H1 (cell line): ENCODE measurements at regions not wholly inside any gene's neighbourhood (a gene's known extent, or its start where the extent isn't known, plus 50 kb on each side); places are given as distances from the start of the nearest gene placed in this dataset.

Source experiments
- CTCF ChIA-PET: fragments of 300-600 bp; sonication (Branson Sonifier 250); formaldehyde crosslinking; loops from one replicate; lab custom pipeline; 2021; ENCODE audit not compliant: partially characterized antibody; lab: Charles Lee
- POLR2A ChIA-PET: fragments of 300-600 bp; sonication (Branson Sonifier 250); formaldehyde crosslinking; loops from one replicate; lab custom pipeline; 2021; ENCODE audit warnings: inconsistent platforms; ENCODE audit not compliant: partially characterized antibody; lab: Charles Lee
- DNase-seq, 2 experiments: peaks; one replicate each; pipeline versions ENCODE4 v3.0.0 to v3.0.0-alpha.2; 2010 to 2022; ENCODE audit warnings: low spot score in 2 of 2, low read depth in 1 of 2, mixed read lengths in 1 of 2
- FAIRE-seq: peaks from 2 replicates; lab custom pipeline; 2011; peaks lifted over from hg19 to GRCh38; lab: Jason Lieb, UNC
- H2AFZ ChIP-seq: 2 replicates; pipeline ENCODE4 v1.8.1; 2012; ENCODE audit warnings: low read length, inconsistent platforms
- H2AK5ac ChIP-seq: 2 replicates; pipeline ENCODE4 v1.6.1; 2013; ENCODE audit warnings: low read depth, low read length
- H2BK120ac ChIP-seq: replicated peaks from 2 replicates; pipeline ENCODE3; 2013; ENCODE audit warnings: low read depth, low read length, inconsistent platforms
- H2BK12ac ChIP-seq: 2 replicates; pipeline ENCODE4 v1.6.1; 2013; ENCODE audit warnings: low read depth, low read length
- H2BK15ac ChIP-seq: 2 replicates; pipeline ENCODE4 v1.6.1; 2013; ENCODE audit warnings: low read length
- H2BK20ac ChIP-seq: 2 replicates; pipeline ENCODE4 v1.6.1; 2013; ENCODE audit warnings: low read length
- H2BK5ac ChIP-seq: 2 replicates; pipeline ENCODE4 v1.6.1; 2013; ENCODE audit warnings: low read depth, low read length
- H3K14ac ChIP-seq: 2 replicates; pipeline ENCODE4 v1.6.1; 2013; ENCODE audit warnings: inconsistent platforms; ENCODE audit not compliant: insufficient read length
- H3K18ac ChIP-seq: 2 replicates; pipeline ENCODE4 v1.6.1; 2013; ENCODE audit warnings: low read length; ENCODE audit errors: extremely low read depth
- H3K23ac ChIP-seq: 2 replicates; pipeline ENCODE4 v1.6.1; 2013; ENCODE audit warnings: inconsistent platforms; ENCODE audit not compliant: insufficient read length
- H3K23me2 ChIP-seq: 2 replicates; pipeline ENCODE4 v1.6.1; 2013; ENCODE audit warnings: low read depth, low read length
- H3K27ac ChIP-seq: 2 replicates; pipeline ENCODE4 v1.6.1; 2011; ENCODE audit warnings: low read depth, low read length, inconsistent platforms
- H3K27me3 ChIP-seq, 4 experiments: replicated peaks in 1 of 4; 1 replicate in 1 of 4; 2 replicates in 3 of 4; pipeline versions ENCODE4 v1.6.1 to v1.8.1; 2011 to 2013; ENCODE audit warnings: low read length in 3 of 4, mild to moderate bottlenecking in 3 of 4, inconsistent platforms in 2 of 4, mixed read lengths in 2 of 4, moderate library complexity in 1 of 4; ENCODE audit not compliant: control insufficient read depth in 3 of 4, insufficient read depth in 3 of 4; ENCODE audit errors: extremely low read depth in 1 of 4
- H3K36me3 ChIP-seq, 4 experiments: 2 replicates each; pipeline versions ENCODE4 v1.6.1 to v1.8.1; 2011 to 2013; ENCODE audit warnings: mild to moderate bottlenecking in 4 of 4, low read length in 3 of 4, moderate library complexity in 2 of 4, control low read depth in 1 of 4, inconsistent platforms in 1 of 4; ENCODE audit not compliant: insufficient read depth in 4 of 4, control insufficient read depth in 2 of 4
- H3K4ac ChIP-seq: replicated peaks from 2 replicates; pipeline ENCODE3; 2013; ENCODE audit warnings: low read length, low read depth, mixed read lengths, inconsistent platforms; ENCODE audit not compliant: insufficient read length
- H3K4me1 ChIP-seq, 4 experiments: replicated peaks in 1 of 4; 1 replicate in 1 of 4; 2 replicates in 3 of 4; pipeline versions ENCODE4 v1.6.1 to v1.8.1; 2011 to 2013; ENCODE audit warnings: low read length in 3 of 4, inconsistent platforms in 2 of 4, mixed read lengths in 1 of 4; ENCODE audit not compliant: insufficient read depth in 4 of 4, control insufficient read depth in 3 of 4
- H3K4me2 ChIP-seq, 2 experiments: 2 replicates each; pipeline versions ENCODE4 v1.6.1 to v1.8.1; 2011 to 2013; ENCODE audit warnings: low read depth in 2 of 2, low read length in 2 of 2, control low read depth in 1 of 2, inconsistent platforms in 1 of 2, mild to moderate bottlenecking in 1 of 2; ENCODE audit not compliant: insufficient read depth in 1 of 2
- H3K4me3 ChIP-seq, 4 experiments: fragments of 200-600, 300-600 bp in 1 of 4; sonication (generic), shearing (Covaris generic), sonication (Bioruptor Twin) in 1 of 4; 2 replicates each; pipeline versions ENCODE4 v1.5.1 to v1.8.1; 2011 to 2016; ENCODE audit warnings: low read length in 4 of 4, low read depth in 3 of 4, control low read depth in 2 of 4, inconsistent platforms in 2 of 4, mild to moderate bottlenecking in 2 of 4, mixed read lengths in 1 of 4, moderate library complexity in 1 of 4; ENCODE audit not compliant: insufficient read depth in 2 of 4; ENCODE audit errors: extremely low read depth in 1 of 4
- H3K56ac ChIP-seq: replicated peaks from 2 replicates; pipeline ENCODE3; 2013; ENCODE audit warnings: low read depth, mild to moderate bottlenecking, mixed read lengths, low read length, inconsistent platforms; ENCODE audit not compliant: insufficient read length
- H3K79me1 ChIP-seq: 2 replicates; pipeline ENCODE4 v1.6.1; 2013; ENCODE audit warnings: low read depth, low read length, control low read depth
- H3K79me2 ChIP-seq, 2 experiments: 2 replicates each; pipeline versions ENCODE4 v1.6.1 to v1.8.1; 2012 to 2013; ENCODE audit warnings: low read length in 2 of 2, mild to moderate bottlenecking in 2 of 2, inconsistent platforms in 1 of 2; ENCODE audit not compliant: insufficient read depth in 2 of 2, control insufficient read depth in 1 of 2
- H3K9ac ChIP-seq, 4 experiments: replicated peaks in 1 of 4; 1 replicate in 1 of 4; 2 replicates in 3 of 4; pipeline versions ENCODE4 v1.6.1 to v1.8.1; 2011 to 2013; ENCODE audit warnings: low read depth in 3 of 4, low read length in 3 of 4, control low read depth in 2 of 4, mild to moderate bottlenecking in 2 of 4, moderate library complexity in 2 of 4, inconsistent platforms in 1 of 4; ENCODE audit errors: extremely low read depth in 1 of 4
- H3K9me3 ChIP-seq, 2 experiments: 2 replicates each; pipeline versions ENCODE4 v1.6.1 to v1.8.1; 2012 to 2013; ENCODE audit warnings: mild to moderate bottlenecking in 2 of 2, moderate library complexity in 2 of 2, control low read depth in 1 of 2, inconsistent platforms in 1 of 2, low read depth in 1 of 2, low read length in 1 of 2, mixed read lengths in 1 of 2; ENCODE audit not compliant: insufficient read depth in 2 of 2
- H4K20me1 ChIP-seq, 2 experiments: replicated peaks in 1 of 2; 2 replicates each; pipeline versions ENCODE3 to v1.8.1; 2011 to 2013; ENCODE audit warnings: inconsistent platforms in 2 of 2, low read length in 2 of 2, mild to moderate bottlenecking in 1 of 2; ENCODE audit not compliant: insufficient read depth in 2 of 2, control insufficient read depth in 1 of 2
- H4K5ac ChIP-seq: 2 replicates; pipeline ENCODE4 v1.6.1; 2013; ENCODE audit warnings: low read length, low read depth, mixed read lengths, inconsistent platforms; ENCODE audit not compliant: insufficient read length
- H4K8ac ChIP-seq: 2 replicates; pipeline ENCODE4 v1.8.0; 2013; ENCODE audit warnings: mild to moderate bottlenecking, moderate library complexity, low read length, inconsistent platforms; ENCODE audit not compliant: insufficient read depth; ENCODE audit errors: extremely low read depth
- H4K91ac ChIP-seq: replicated peaks from 2 replicates; pipeline ENCODE3; 2013; ENCODE audit warnings: low read length, mixed read lengths, inconsistent platforms; ENCODE audit not compliant: insufficient read length
- POLR2A ChIP-seq, 2 experiments: IDR thresholded peaks; 1 replicate in 1 of 2; 2 replicates in 1 of 2; pipeline ENCODE4 v1.6.1; 2011; ENCODE audit warnings: low read depth in 2 of 2, low read length in 2 of 2, mild to moderate bottlenecking in 2 of 2; ENCODE audit errors: control extremely low read depth in 1 of 2
- WGBS, 2 experiments: shearing (Covaris generic) in 1 of 2; methylation state at CpG; one replicate each; pipeline versions ENCODE4 v1.1.6 to v1.1.7; 2013 to 2015; ENCODE audit warnings: low lambda C conversion rate in 2 of 2, mixed read lengths in 2 of 2, inconsistent platforms in 1 of 2, low coverage in 1 of 2, missing lambda C conversion rate in 1 of 2; ENCODE audit not compliant: insufficient replicate concordance in 2 of 2, insufficient coverage in 1 of 2, insufficient read length in 1 of 2; ENCODE audit errors: extremely low coverage in 1 of 2, missing lambda C conversion rate in 1 of 2; 5-methylcytosine and 5-hydroxymethylcytosine counted together

DNA sequence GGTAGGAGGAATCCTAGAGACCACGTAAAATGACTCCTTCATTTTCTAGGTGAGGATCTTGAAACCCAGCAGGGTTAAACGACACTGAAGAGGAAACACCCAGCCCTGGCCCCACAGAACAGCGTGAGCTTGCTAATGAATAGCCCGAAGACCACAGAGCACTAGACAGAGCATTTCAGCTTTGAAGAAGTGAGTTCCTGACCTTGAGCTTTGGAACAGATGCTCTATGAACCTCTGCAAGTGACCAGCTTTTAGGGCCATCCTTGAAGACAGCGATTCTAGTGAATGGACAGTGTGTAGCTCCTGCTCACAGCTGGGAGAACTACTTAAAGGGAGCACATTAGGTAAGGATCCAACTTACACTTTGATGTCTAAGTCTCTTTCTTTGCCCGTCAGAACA lies 74.0 kb upstream of the FRMD1 start:
- H2BK5ac ChIP-seq, result no peak overlapping the region
- no peak overlapping the region for H3K18ac ChIP-seq
- H3K23ac ChIP-seq, result no peak overlapping the region
- DNase-seq (no peak), FAIRE-seq (no peak)
- no peak overlapping the region for H3K4me3 ChIP-seq
- no peak overlapping the region for H2BK15ac ChIP-seq
- H3K4me2 ChIP-seq, result no peak overlapping the region
- no peaks in the 10 kb centered on the region for H3K79me2 ChIP-seq
- no peak overlapping the region for H2AK5ac ChIP-seq
- no peak overlapping the region for H3K9ac ChIP-seq
- no peaks in the 10 kb centered on the region for H3K23me2 ChIP-seq
- no peak for TF ChIP-seq POLR2A (IDR thresholded peaks at IDR 0.05; ENCODE audit: control extremely low read depth in 1 of 2, low read depth in 2 of 2, low read length in 2 of 2)
- no peaks in the 10 kb centered on the region for H4K20me1 ChIP-seq
- H3K79me1 ChIP-seq, result no peaks in the 10 kb centered on the region
- CTCF ChIA-PET, result interaction anchor here (0.9 to 1.3 kb wide), 5 partner anchors 13 to 217 kb away, joined by 3 to 4 read pairs (median 3); no protein-coding TSS in a partner anchor
- 81% methylated on average over 6 of the region's 6 CpGs; no CpG with 5 or more reads in 1 of the 2 experiments for WGBS, 2 experiments
- no peak overlapping the region; the same call in 1 of the 2 replicates for H2BK12ac ChIP-seq
- no peaks in the 10 kb centered on the region for H3K36me3 ChIP-seq
- POLR2A ChIA-PET, result interaction anchor here (1.6 kb wide), 1 partner anchor 15 kb away, joined by 4 read pairs; no protein-coding TSS in a partner anchor
- H2AFZ ChIP-seq, result no peak overlapping the region
- no peaks in the 10 kb centered on the region for H3K9me3 ChIP-seq
- H3K27ac ChIP-seq, result no peak overlapping the region
- H4K91ac ChIP-seq, result no peak overlapping the region
- no peak overlapping the region for H4K8ac ChIP-seq
- H2BK120ac ChIP-seq, result no peak overlapping the region
- no peak overlapping the region for H3K56ac ChIP-seq
- H2BK20ac ChIP-seq, result no peak overlapping the region
- 0 out of 7 replicates have a peak, but pooled peaks cover 0 to 2% (median 0%) of the 10 kb centered on the region in 4 experiments for H3K27me3 ChIP-seq
- peaks cover 3 to 8% (median 5%) of the 10 kb centered on the region in 4 experiments; a peak in 6 of 7 replicates for H3K4me1 ChIP-seq
- no peak overlapping the region for H3K4ac ChIP-seq
- H3K14ac ChIP-seq, result no peak overlapping the region
- H4K5ac ChIP-seq, result no peak overlapping the region
